A549 (cell line): ENCODE measurements at regions not wholly inside any gene's neighbourhood (a gene's known extent, or its start where the extent isn't known, plus 50 kb on each side); places are given as distances from the start of the nearest gene placed in this dataset.

Source experiments
- ATAC-seq, 2 experiments: fragments of 200-7000 bp in 1 of 2; fragments of >200 bp in 1 of 2; cut with Nextera tagmentation in 1 of 2; cut with Tn5 transposase in 1 of 2; 3 replicates each; pipeline versions ENCODE4 v1.8.0 to v1.9.1; 2018 to 2020; ENCODE audit warnings: mild to moderate bottlenecking in 1 of 2, moderate library complexity in 1 of 2
- CTCF ChIA-PET: fragments of 300-600 bp; sonication (Branson Sonifier 250); formaldehyde crosslinking; extraction: SDS; loops from one replicate; lab custom pipeline; 2021; ENCODE audit warnings: antibody characterized with exemption, inconsistent platforms; lab: Yijun Ruan, JAX
- POLR2A ChIA-PET: fragments of 350-600 bp; formaldehyde crosslinking; extraction: SDS; loops from one replicate; lab custom pipeline; 2021; ENCODE audit warnings: antibody characterized with exemption, inconsistent platforms; lab: Yijun Ruan, JAX
- DNase-seq, 2 experiments: peaks; one replicate each; pipeline versions ENCODE4 v3.0.0 to v3.0.0-alpha.2; 2011 to 2016; ENCODE audit warnings: low read depth in 1 of 2, low spot score in 1 of 2
- FAIRE-seq: peaks from 2 replicates; lab custom pipeline; 2011; peaks lifted over from hg19 to GRCh38; lab: Jason Lieb, UNC
- H3K27ac ChIP-seq, 2 experiments: fragments of >200 bp; sonication (Bioruptor Twin); formaldehyde crosslinking; 3 replicates each; pipeline ENCODE4 v1.5.1; 2016 to 2017
- H3K4me1 ChIP-seq: fragments of >200 bp; sonication (Bioruptor Twin); formaldehyde crosslinking; 3 replicates; pipeline ENCODE4 v1.6.1; 2016
- H3K4me2 ChIP-seq: fragments of >200 bp; sonication (Bioruptor Twin); formaldehyde crosslinking; 3 replicates; pipeline ENCODE4 v1.6.1; 2016
- H3K4me3 ChIP-seq: fragments of >200 bp; sonication (Bioruptor Twin); formaldehyde crosslinking; 3 replicates; pipeline ENCODE4 v1.5.1; 2016
- H3K9me3 ChIP-seq: fragments of >200 bp; sonication (Bioruptor Twin); formaldehyde crosslinking; 3 replicates; pipeline ENCODE4 v1.6.1; 2016
- CBX2 ChIP-seq: fragments of 200-600 bp; sonication (generic); IDR thresholded peaks from 2 replicates; pipeline ENCODE4 v1.6.1; 2016; ENCODE audit warnings: low read depth, mild to moderate bottlenecking, borderline replicate concordance
- CEBPB ChIP-seq, 2 experiments: fragments of >200 bp in 1 of 2; sonication (Bioruptor Twin) in 1 of 2; formaldehyde crosslinking in 1 of 2; IDR thresholded peaks; 2 replicates each; pipeline ENCODE4 v1.6.1; 2012 to 2016
- CHD4 ChIP-seq: fragments of 200-600 bp; sonication (generic); IDR thresholded peaks from 2 replicates; pipeline ENCODE4 v1.6.1; 2016; ENCODE audit warnings: antibody characterized with exemption, mild to moderate bottlenecking, borderline replicate concordance
- EP300 ChIP-seq, 2 experiments: fragments of >200 bp; sonication (Bioruptor Twin); formaldehyde crosslinking; IDR thresholded peaks; 2 replicates in 1 of 2; 3 replicates in 1 of 2; pipeline ENCODE4 v1.6.1; 2016 to 2017
- ESRRA ChIP-seq: fragments of 150-350 bp; IDR thresholded peaks from 2 replicates; pipeline ENCODE4 v1.6.1; 2014; ENCODE audit warnings: mild to moderate bottlenecking, low read length, borderline replicate concordance
- FOSB ChIP-seq: fragments of 250-450 bp; sonication (Bioruptor Pico); IDR thresholded peaks from 2 replicates; pipeline ENCODE4 v1.5.0; 2020; ENCODE audit warnings: mild to moderate bottlenecking, moderate library complexity
- HOXB13 ChIP-seq: fragments of 250-450 bp; sonication (Bioruptor Pico); IDR thresholded peaks from 2 replicates; pipeline ENCODE4 v1.5.0; 2020; ENCODE audit warnings: low read depth, mild to moderate bottlenecking, moderate library complexity
- JUN ChIP-seq, 2 experiments: fragments of >200 bp; sonication (Bioruptor Twin); formaldehyde crosslinking; IDR thresholded peaks; 2 replicates in 1 of 2; 3 replicates in 1 of 2; pipeline ENCODE4 v1.6.1; 2016 to 2017
- KDM1A ChIP-seq: fragments of 200-600 bp; sonication (generic); IDR thresholded peaks from 2 replicates; pipeline ENCODE4 v1.6.1; 2016; ENCODE audit warnings: low read depth, mild to moderate bottlenecking
- KDM5A ChIP-seq: fragments of 200-600 bp; sonication (generic); IDR thresholded peaks from 2 replicates; pipeline ENCODE4 v1.6.1; 2016; ENCODE audit warnings: antibody characterized with exemption, mild to moderate bottlenecking
- MAFK ChIP-seq: fragments of 450-650 bp; IDR thresholded peaks from 2 replicates; pipeline ENCODE4 v1.6.1; 2014; ENCODE audit not compliant: partially characterized antibody
- MYC ChIP-seq: IDR thresholded peaks from 2 replicates; pipeline ENCODE4 v1.6.1; 2012; ENCODE audit warnings: mild to moderate bottlenecking, inconsistent platforms, low read length, improper control_type of control experiment, borderline replicate concordance
- NFE2L2 ChIP-seq: fragments of 150-350 bp; conservative IDR thresholded peaks from 2 replicates; pipeline ENCODE4 v1.6.1; 2014; ENCODE audit warnings: low read length
- NR3C1 ChIP-seq: fragments of >200 bp; sonication (Bioruptor Twin); formaldehyde crosslinking; IDR thresholded peaks from 3 replicates; pipeline ENCODE4 v1.6.1; 2017
- PHF8 ChIP-seq: fragments of 200-600 bp; sonication (generic); IDR thresholded peaks from 2 replicates; pipeline ENCODE4 v1.6.1; 2016; ENCODE audit warnings: low read depth, mild to moderate bottlenecking, antibody characterized with exemption, moderate library complexity, borderline replicate concordance
- POLR2A ChIP-seq: IDR thresholded peaks from 2 replicates; pipeline ENCODE4 v1.6.1; 2012; ENCODE audit warnings: mild to moderate bottlenecking, low read length
- RARB ChIP-seq: fragments of 250-450 bp; sonication (Bioruptor Pico); IDR thresholded peaks from 2 replicates; pipeline ENCODE4 v1.8.0; 2021; ENCODE audit warnings: mild to moderate bottlenecking, moderate library complexity
- RCOR1 ChIP-seq: fragments of 150-350 bp; IDR thresholded peaks from 2 replicates; pipeline ENCODE4 v1.6.1; 2014; ENCODE audit warnings: antibody characterized with exemption, low read length, low read depth
- RFX5 ChIP-seq: fragments of 450-650 bp; IDR thresholded peaks from 2 replicates; pipeline ENCODE4 v1.7.1; 2014; ENCODE audit warnings: antibody characterized with exemption, mild to moderate bottlenecking, moderate library complexity
- RNF2 ChIP-seq: fragments of 200-600 bp; sonication (generic); IDR thresholded peaks from 2 replicates; pipeline ENCODE4 v1.6.1; 2016; ENCODE audit warnings: low read depth, mild to moderate bottlenecking, antibody characterized with exemption, moderate library complexity, borderline replicate concordance
- SMC3 ChIP-seq: fragments of >200 bp; sonication (Bioruptor Twin); formaldehyde crosslinking; IDR thresholded peaks from 3 replicates; pipeline ENCODE4 v1.6.1; 2018; ENCODE audit warnings: inconsistent platforms
- TFCP2L1 ChIP-seq: fragments of 250-450 bp; sonication (Bioruptor Pico); IDR thresholded peaks from 2 replicates; pipeline ENCODE4 v1.5.0; 2021; ENCODE audit warnings: mild to moderate bottlenecking
- TP53 ChIP-seq: fragments of 250-450 bp; sonication (Bioruptor Pico); IDR thresholded peaks from 2 replicates; pipeline ENCODE4 v1.5.0; 2021; ENCODE audit warnings: mild to moderate bottlenecking, moderate library complexity
- ZNF302 ChIP-seq: fragments of 250-450 bp; sonication (Bioruptor Pico); IDR thresholded peaks from 2 replicates; pipeline ENCODE4 v1.9.0; 2021; ENCODE audit warnings: inconsistent platforms, mild to moderate bottlenecking, moderate library complexity
- WGBS: methylation state at CpG from one replicate; pipeline ENCODE4 v1.1.6; 2017; ENCODE audit errors: missing lambda C conversion rate; 5-methylcytosine and 5-hydroxymethylcytosine counted together
- TF ChIP-seq, protein P1 (sequence below): IDR thresholded peaks from 2 replicates; pipeline ENCODE4 v1.6.1; 2012; ENCODE audit warnings: low read depth, borderline replicate concordance
- TF ChIP-seq, protein P2 (sequence below): IDR thresholded peaks from 2 replicates; pipeline ENCODE4 v1.6.1; 2012
- TF ChIP-seq, protein P3 (sequence below): fragments of 150-350 bp; IDR thresholded peaks from 2 replicates; pipeline ENCODE4 v1.6.1; 2014; ENCODE audit warnings: low read depth, mild to moderate bottlenecking, low read length
- TF ChIP-seq, protein P4 (sequence below): fragments of 250-450 bp; sonication (Bioruptor Pico); IDR thresholded peaks from 2 replicates; pipeline ENCODE4 v1.5.0; 2021; ENCODE audit warnings: mild to moderate bottlenecking, moderate library complexity, borderline replicate concordance

DNA sequence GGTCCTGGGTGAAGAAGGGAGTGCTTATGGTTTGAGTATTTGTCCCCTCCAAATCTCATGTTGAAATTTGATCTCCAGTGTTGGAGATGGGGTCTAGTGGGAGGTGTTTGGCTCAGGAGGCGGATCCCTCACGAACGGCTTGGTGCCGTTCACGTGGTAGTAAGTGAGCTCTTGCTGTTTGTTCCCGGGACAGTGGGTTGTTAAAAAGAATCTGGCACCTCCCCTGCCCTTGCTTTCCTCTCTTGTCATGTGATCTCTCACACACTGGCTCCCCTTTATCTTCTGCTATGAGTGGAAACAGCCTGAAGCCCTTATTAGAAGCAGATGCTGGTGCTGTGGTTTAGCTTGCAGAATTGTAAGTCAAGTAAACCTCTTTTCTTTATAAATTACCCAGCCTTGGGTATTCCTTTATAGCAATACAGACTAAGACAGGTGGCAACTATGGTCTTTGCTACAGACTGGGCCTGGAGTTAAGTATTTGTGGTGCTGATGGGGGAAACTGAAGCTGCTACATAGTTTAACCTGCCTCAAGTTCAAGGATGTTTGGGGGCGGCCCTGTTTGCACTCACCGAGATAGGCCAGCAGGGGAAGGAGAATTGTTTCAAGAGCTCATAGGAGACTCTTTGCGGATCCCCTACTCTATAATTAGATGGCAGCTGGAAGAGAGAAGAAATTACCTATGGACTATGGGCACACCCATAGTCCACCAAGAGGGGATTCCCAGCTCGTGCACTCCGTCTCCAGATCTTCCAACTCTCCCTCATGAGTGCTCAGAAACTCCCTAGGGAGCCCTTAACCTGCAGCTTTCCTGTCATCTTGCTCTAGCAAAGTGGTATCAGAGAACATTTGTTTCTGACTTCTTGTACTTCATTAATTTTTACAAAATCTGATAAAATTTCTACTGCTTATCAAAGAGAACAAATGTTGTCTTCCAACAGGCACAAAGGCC, 164.6 kb downstream of the SLC15A5 start:
- POLR2A ChIA-PET, result no interaction called here
- TF ChIP-seq CEBPB (IDR thresholded peaks at IDR 0.05), result no peak
- no peak for TF ChIP-seq PHF8
- TF ChIP-seq NFE2L2, result no peak
- no peak for TF ChIP-seq NR3C1
- TF ChIP-seq, protein P1, sequence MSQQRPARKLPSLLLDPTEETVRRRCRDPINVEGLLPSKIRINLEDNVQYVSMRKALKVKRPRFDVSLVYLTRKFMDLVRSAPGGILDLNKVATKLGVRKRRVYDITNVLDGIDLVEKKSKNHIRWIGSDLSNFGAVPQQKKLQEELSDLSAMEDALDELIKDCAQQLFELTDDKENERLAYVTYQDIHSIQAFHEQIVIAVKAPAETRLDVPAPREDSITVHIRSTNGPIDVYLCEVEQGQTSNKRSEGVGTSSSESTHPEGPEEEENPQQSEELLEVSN, result no peak
- TF ChIP-seq ESRRA, result no peak
- TF ChIP-seq EP300 (IDR thresholded peaks at IDR 0.05), result no peak
- CTCF ChIA-PET, result interaction anchor here (0.6 kb wide), 1 partner anchor 793 kb away, joined by 4 read pairs; no protein-coding TSS in a partner anchor
- 49% methylated on average over 11 of the region's 11 CpGs for WGBS
- ATAC-seq (no peak), DNase-seq (no peak), FAIRE-seq (no peak)
- Histone ChIP-seq H3K27ac (no peak overlapping the region), H3K4me2 (no peak overlapping the region), H3K4me1 (no peaks in the 10 kb centered on the region), H3K4me3 (no peak overlapping the region), H3K9me3 (no peaks in the 10 kb centered on the region; the same call in 2 of the 3 replicates)

DNA sequence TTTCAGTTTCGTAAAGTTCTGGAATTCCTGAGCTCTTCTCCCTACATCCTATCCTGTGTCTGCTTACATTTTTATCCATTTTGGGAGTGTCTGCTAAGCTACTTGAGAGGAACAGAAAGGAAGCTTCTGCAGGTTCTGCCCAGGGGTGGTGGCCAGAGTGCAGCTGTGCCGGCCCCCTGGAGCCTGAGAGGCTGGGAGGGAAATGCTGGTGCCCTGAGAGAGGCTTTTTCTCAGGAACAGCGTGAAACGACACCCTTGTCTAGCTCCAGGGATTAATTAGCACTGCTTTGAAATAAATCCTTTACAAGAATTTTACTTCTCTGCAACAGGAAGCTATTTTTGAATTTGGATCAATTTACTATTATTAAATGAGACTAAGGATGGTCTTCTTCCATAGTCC, 165.4 kb downstream of the SLC15A5 start:
- Histone ChIP-seq H3K4me2 (no peak overlapping the region), H3K9me3 (no peaks in the 10 kb centered on the region; the same call in 2 of the 3 replicates), H3K4me3 (no peak overlapping the region), H3K27ac (no peak overlapping the region), H3K4me1 (no peaks in the 10 kb centered on the region)
- POLR2A ChIA-PET, result no interaction called here
- no peak for ATAC-seq
- WGBS, result 25% methylated on average over 4 of the region's 4 CpGs
- FAIRE-seq, result no peak
- no peak for DNase-seq
- TF ChIP-seq FOSB (CRISPR knock-in tag), result no peak
- no peak for TF ChIP-seq POLR2A
- TF ChIP-seq, protein P2, sequence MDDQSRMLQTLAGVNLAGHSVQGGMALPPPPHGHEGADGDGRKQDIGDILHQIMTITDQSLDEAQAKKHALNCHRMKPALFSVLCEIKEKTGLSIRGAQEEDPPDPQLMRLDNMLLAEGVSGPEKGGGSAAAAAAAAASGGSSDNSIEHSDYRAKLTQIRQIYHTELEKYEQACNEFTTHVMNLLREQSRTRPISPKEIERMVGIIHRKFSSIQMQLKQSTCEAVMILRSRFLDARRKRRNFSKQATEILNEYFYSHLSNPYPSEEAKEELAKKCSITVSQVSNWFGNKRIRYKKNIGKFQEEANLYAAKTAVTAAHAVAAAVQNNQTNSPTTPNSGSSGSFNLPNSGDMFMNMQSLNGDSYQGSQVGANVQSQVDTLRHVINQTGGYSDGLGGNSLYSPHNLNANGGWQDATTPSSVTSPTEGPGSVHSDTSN, result no peak
- no peak for TF ChIP-seq KDM1A
- TF ChIP-seq RNF2, result no peak
- TF ChIP-seq SMC3, result no peak
- TF ChIP-seq TP53 (CRISPR knock-in tag), result no peak
- TF ChIP-seq PHF8, result no peak
- TF ChIP-seq RARB (CRISPR knock-in tag), result no peak
- no peak for TF ChIP-seq RCOR1
- TF ChIP-seq NR3C1, result no peak
- TF ChIP-seq TFCP2L1 (CRISPR knock-in tag), result no peak
- no peak for TF ChIP-seq ESRRA
- TF ChIP-seq HOXB13 (CRISPR knock-in tag), result no peak
- TF ChIP-seq EP300 (IDR thresholded peaks at IDR 0.05), result no peak
- TF ChIP-seq KDM5A, result no peak
- TF ChIP-seq CBX2, result no peak
- TF ChIP-seq JUN (IDR thresholded peaks at IDR 0.05), result no peak
- TF ChIP-seq, all 56 proteins: peak for 0
- CTCF ChIA-PET, result no interaction called here

DNA sequence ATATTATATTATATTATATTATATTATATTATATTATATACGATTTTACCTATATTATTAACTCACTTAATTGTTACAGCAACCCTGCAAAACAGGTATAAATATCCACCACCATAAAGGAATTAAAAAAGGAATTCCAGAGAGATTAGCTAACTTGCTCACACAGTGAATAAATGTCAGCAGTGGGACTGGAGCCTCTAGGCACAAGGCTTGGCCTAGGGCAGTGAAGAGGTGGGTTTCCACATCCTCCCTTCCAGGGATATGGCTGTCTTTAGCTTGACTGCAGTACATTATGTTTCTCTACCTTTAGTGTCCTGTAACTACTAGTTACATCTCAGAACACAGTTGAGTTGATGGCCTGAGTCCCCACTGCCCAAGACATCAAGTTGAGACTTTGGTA, 166.9 kb downstream of the SLC15A5 start:
- Histone ChIP-seq H3K27ac (no peak overlapping the region), H3K9me3 (no peaks in the 10 kb centered on the region; the same call in 2 of the 3 replicates), H3K4me1 (no peaks in the 10 kb centered on the region), H3K4me3 (no peak overlapping the region), H3K4me2 (no peak overlapping the region)
- DNase-seq (no peak), FAIRE-seq (peak; percentile 18), ATAC-seq (no peak)
- CTCF ChIA-PET, result no interaction called here
- POLR2A ChIA-PET, result no interaction called here
- WGBS, result 6% methylated on average over 1 of the region's 1 CpG
- TF ChIP-seq, protein P2, result no peak
- TF ChIP-seq, protein P3, sequence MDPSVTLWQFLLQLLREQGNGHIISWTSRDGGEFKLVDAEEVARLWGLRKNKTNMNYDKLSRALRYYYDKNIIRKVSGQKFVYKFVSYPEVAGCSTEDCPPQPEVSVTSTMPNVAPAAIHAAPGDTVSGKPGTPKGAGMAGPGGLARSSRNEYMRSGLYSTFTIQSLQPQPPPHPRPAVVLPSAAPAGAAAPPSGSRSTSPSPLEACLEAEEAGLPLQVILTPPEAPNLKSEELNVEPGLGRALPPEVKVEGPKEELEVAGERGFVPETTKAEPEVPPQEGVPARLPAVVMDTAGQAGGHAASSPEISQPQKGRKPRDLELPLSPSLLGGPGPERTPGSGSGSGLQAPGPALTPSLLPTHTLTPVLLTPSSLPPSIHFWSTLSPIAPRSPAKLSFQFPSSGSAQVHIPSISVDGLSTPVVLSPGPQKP, result no peak
- TF ChIP-seq POLR2A, result no peak
- no peak for TF ChIP-seq ZNF302 (CRISPR knock-in tag)
- no peak for TF ChIP-seq MYC
- TF ChIP-seq CHD4, result no peak
- TF ChIP-seq, protein P4, sequence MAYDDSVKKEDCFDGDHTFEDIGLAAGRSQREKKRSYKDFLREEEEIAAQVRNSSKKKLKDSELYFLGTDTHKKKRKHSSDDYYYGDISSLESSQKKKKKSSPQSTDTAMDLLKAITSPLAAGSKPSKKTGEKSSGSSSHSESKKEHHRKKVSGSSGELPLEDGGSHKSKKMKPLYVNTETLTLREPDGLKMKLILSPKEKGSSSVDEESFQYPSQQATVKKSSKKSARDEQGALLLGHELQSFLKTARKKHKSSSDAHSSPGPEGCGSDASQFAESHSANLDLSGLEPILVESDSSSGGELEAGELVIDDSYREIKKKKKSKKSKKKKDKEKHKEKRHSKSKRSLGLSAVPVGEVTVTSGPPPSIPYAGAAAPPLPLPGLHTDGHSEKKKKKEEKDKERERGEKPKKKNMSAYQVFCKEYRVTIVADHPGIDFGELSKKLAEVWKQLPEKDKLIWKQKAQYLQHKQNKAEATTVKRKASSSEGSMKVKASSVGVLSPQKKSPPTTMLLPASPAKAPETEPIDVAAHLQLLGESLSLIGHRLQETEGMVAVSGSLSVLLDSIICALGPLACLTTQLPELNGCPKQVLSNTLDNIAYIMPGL (CRISPR knock-in tag), result no peak
- TF ChIP-seq CBX2, result no peak
- TF ChIP-seq ESRRA, result no peak
- TF ChIP-seq RFX5, result no peak
- TF ChIP-seq MAFK, result no peak
- no peak for TF ChIP-seq KDM1A
- TF ChIP-seq SMC3, result no peak
